Uterus (tissue), 2 donors: ENCODE measurements at regions not wholly inside any gene's neighbourhood (a gene's known extent, or its start where the extent isn't known, plus 50 kb on each side); places are given as distances from the start of the nearest gene placed in this dataset.
"Not testable (repeated sequence)": the region's sequence is repeated elsewhere in the genome, so short reads cannot be mapped to it uniquely, and the experiment has no call there.

ENCODE experiments used
- CTCF ChIP-seq, 4 experiments: fragments of 200-600 bp in 2 of 4; fragments of 450-650 bp in 2 of 4; sonication (generic) in 2 of 4; IDR thresholded peaks; one replicate each; pipeline ENCODE4 v1.5.1; 2016 to 2019; ENCODE audit warnings: antibody characterized with exemption in 4 of 4, mild to moderate bottlenecking in 2 of 4, moderate library complexity in 1 of 4
- POLR2A ChIP-seq, 2 donors: fragments of 450-650 bp; IDR thresholded peaks; one replicate each; pipeline ENCODE4 v1.6.1; 2016; ENCODE audit warnings: antibody characterized with exemption in 2 of 2, mild to moderate bottlenecking in 1 of 2, moderate library complexity in 1 of 2

- TF ChIP-seq CTCF, POLR2A (IDR thresholded peaks at IDR 0.05): not testable (repeated sequence)
Observed at GRCh38 chr13:16149415-16149814, 3032.2 kb downstream of the TUBA3C start.
